ENCODE measurements at regions not wholly inside any gene's neighbourhood (a gene's known extent, or its start where the extent isn't known, plus 50 kb on each side); places are given as distances from the start of the nearest gene placed in this dataset.

- no peak for DNase-seq (ENCODE audit: low read depth)
These were observed 570.5 kb downstream of the TDRD15 start for GRCh38 chr2:21694079-21694878.

GRCh38 chr2:21696900-21697299 is 573.1 kb downstream of the TDRD15 start:
- DNase-seq (ENCODE audit: low read depth): no peak

DNA sequence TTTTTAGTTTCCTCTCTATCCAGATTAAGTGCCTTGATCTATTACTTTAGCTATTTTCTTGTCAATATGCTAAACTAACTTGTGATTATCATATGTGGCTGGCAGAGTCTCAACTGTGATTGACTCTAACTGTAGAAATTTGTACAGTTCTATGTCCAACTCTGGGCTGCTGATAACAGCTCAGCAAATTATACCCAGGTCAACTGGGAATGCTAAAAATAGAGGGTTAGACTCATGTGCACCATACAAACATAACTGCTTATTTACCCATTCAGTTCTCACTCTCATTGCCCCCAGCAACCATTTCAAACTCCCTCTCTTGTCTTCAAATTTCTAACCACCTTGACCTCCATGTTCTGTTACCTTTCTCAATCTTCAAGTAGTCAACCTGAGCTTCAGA is 576.9 kb downstream of the TDRD15 start:
- no peak for DNase-seq (ENCODE audit: low read depth)

- no peak for DNase-seq (ENCODE audit: low read depth)
These were observed 586.3 kb downstream of the TDRD15 start for GRCh38 chr2:21710031-21710430.

GRCh38 chr2:21710496-21710895 is 586.7 kb downstream of the TDRD15 start:
- DNase-seq (ENCODE audit: low read depth): no peak

GRCh38 chr2:21715887-21716286 is 592.1 kb downstream of the TDRD15 start:
- DNase-seq (ENCODE audit: low read depth): no peak

DNA sequence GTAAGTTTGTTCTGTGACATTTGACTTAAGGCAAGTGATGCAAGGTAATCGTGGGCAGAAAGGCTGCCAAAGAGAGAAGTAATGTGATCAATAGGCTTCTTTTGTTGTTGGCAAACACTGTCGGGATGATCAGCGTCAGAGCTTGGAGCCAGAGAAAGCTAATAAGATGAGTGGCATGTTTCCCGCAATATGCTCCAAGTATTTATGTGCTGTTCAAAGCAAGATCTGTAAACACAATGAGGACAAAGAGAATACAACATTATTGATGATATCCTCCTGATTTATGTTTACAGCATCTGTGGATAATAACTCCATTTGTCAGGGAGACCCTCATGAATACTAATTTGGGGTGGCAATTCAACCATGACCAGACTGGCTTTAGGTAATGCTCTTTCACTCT is 603.3 kb downstream of the TDRD15 start:
- no peak for DNase-seq (ENCODE audit: low read depth)

GRCh38 chr2:21728133-21728532 is 604.4 kb downstream of the TDRD15 start:
- DNase-seq (ENCODE audit: low read depth): no peak

DNA sequence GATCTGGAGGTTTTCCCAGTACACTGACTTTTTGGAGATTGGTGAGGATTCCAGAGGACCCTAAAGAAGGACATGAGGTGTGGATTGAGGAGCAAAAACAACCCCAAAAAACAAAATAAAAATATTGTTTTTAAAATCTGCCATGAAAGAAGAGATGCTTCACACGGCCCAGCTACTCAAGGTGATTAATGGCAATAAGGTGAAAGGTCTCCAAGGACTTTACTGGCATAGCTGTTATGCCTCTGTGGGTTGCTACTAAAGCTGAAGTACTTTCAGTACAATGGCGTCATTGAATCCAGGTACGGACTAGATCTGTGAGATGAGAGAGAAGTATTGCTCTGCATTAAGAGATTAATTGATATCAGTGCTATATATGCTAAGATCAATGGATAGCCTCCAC is 606.4 kb downstream of the TDRD15 start:
- no peak for DNase-seq (ENCODE audit: low read depth)

DNA sequence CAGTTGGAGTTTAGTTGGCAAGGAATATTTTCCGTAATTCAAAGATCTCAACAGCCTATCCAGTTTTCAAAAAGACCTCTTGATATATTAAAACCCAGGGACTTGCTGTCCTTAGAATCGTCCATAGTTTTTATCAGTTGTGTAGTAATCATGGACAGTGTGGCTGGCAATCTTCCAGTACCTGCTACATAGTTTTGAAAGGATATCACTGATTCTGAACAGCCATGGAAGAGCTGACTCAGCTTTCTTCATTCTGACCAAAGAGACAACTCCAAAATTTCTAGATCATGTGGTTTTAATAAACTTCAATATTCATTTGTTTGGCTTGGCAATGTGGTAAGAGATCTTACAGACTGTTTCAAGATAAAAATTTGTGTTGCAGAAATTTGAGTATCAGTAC is 616.7 kb downstream of the TDRD15 start:
- no peak for DNase-seq (ENCODE audit: low read depth)

DNA sequence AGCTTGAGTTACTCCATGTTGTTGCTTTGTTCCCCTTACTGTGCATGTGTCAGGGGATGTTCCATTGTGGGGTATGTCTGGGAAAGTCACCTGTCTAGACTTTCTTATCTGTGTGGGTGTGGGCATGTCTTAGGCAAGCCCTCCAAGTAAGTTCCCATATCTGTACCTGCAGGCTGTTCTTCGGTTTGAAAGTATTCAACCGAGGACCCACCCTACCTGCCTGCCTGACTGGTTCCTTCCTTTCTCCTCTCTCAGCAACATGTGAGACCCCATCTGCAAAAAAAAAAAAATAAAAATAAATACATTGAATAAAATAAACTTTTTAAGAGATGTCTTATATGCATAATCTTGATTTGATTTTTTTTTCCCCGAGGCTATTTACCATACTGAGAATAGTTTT is 622.7 kb downstream of the TDRD15 start:
- no peak for DNase-seq (ENCODE audit: low read depth)

- no peak for DNase-seq (ENCODE audit: low read depth)
These were observed 624.7 kb downstream of the TDRD15 start for GRCh38 chr2:21748501-21748900.

DNA sequence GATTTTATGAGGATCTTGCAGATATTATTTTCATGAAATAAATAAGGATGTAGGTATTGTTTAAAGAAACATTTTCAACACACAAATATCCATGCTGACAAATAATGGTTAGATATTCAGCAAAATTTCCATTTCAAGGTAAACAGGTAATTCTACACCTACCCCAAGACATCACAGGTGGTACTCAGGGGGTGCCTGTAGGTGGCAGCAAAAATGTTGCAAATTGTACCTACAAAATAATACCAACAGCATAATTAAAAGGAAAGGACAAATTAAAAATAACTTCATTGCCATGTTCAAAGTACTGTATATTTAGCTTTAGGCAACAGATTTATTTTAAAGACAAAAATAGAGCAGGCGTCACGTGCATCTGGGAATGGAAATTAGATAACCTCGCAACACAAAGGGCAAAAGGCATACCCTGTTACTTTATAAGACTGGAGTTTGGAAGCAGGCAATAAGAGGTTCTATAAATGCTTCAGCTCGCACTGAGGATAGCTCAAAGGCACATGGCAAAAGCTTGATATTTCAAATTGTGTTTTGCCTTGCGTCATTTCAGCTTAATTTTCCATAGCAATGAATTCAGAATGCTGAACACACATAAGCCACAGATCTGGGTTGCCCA is 630.5 kb downstream of the TDRD15 start:
- DNase-seq (ENCODE audit: low read depth): no peak

DNA sequence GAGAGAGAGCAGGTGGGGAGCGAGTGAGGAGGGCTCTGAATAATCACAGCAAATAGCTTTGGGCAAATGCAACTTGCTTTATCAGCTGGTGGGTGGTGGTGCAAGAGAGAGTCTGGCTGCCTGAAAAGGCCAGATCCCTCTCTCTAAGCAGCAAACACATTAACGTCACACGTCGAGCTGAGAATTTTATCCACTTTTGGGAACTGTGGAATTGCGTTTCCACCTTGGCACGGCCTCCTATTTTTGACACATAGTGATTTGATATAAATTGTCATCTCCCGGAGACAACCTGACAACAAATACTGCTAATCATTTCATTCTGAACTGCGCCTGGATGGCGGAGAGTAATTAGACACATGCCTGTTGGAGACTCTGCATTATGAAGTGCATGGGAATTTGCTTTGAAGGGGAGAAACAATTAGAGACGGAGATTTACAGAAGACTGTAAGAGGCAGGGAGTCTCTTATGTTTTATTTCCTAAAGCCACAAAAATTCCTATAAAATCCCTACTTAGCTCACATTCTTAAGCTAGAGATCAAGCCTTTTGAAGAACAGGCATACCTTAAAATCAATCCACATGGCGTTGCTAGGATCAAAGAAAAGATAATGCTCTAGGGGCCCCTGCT is 634.1 kb downstream of the TDRD15 start:
- DNase-seq (ENCODE audit: low read depth): no peak

DNA sequence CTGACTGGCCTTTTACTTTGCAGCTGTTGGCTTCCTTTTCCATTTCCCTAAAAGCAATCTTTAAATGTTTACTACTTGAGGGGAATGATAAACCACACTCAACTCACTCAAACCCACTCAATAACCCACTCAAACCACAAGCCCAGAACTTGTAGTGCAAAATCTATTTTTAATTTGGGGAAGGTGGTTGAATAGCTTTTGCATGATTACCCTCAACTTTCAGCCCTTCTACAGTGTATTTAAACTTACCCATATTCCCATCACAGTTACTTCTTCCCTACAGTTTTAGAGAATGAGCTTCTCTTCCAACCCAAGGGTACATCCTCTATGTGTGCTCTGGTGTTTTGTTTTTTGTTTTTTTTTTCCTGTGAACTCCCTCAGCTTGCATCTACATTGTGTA is 636.1 kb downstream of the TDRD15 start:
- no peak for DNase-seq (ENCODE audit: low read depth)

DNA sequence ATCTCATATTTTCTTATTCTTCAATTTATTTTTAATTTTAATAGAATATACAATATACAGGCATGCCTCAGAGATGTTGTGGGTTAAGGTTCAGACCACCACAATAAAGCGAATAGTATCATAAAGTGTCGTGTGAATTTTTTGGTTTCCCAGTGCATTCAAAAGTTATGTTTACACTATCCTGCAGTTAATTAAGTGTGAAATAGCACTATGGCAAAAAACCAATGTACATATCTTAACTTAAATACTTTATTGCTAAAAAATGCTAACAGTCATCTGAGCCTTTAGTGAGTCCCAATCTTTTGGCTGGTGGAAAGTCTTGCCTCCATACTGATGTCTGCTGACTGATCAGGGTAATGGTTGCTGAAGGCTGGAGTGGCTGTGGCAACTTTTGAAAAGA is 637.6 kb downstream of the TDRD15 start:
- no peak for DNase-seq (ENCODE audit: low read depth)

- no peak for DNase-seq (ENCODE audit: low read depth)
These were observed 639.7 kb downstream of the TDRD15 start for GRCh38 chr2:21763501-21763900.

GRCh38 chr2:21770787-21771186 is 647.0 kb downstream of the TDRD15 start:
- no peak for DNase-seq (ENCODE audit: low read depth)

- DNase-seq (ENCODE audit: low read depth): no peak
These were observed 648.9 kb downstream of the TDRD15 start for GRCh38 chr2:21772624-21773023.

GRCh38 chr2:21773168-21773567 is 649.4 kb downstream of the TDRD15 start:
- DNase-seq (ENCODE audit: low read depth): no peak

- DNase-seq (ENCODE audit: low read depth): no peak
These were observed 651.1 kb downstream of the TDRD15 start for GRCh38 chr2:21774691-21775368.

DNA sequence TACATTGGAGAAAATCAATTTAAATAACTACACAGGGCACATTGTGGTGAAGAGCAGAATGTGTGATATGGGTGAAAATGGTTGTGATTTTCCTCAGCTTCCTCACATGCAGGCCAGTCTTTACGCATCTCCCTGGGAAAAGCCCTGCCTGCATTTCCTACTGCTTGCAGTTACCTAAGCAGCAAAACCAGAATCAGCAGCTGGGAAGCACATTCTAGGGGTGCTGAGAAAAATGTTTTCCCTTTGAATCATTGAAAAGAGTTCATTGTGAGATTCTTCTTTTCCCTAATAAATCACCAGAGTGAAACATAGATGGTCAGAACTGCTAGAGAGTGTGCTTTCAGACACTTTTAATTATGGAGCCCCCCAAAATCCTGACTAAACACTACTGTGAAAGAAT is 656.0 kb downstream of the TDRD15 start:
- DNase-seq (ENCODE audit: low read depth): no peak

DNA sequence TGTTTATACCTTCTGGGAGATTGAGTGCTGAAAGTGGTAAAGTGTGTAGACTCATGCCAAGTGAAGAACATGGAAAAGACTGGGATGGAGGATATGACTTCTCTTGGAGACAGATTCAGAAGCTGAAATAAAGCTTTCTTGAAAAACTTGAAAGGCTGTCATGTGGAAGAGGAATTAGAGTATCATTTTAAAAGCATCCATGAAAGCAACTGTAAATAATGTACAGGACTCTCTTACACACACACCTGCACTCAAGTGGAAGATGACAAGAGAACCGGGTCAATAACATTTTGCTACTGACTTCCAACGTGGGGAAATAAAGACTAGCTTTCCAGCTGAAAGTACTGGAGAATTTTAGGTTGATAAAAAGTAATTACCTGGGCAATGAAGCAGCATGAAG is 658.2 kb downstream of the TDRD15 start:
- DNase-seq (ENCODE audit: low read depth): no peak

Data from stimulated activated CD8-positive, alpha-beta memory T cell treated with anti-CD3 and anti-CD28 coated beads, Interleukin-15, amount 100 ng/mL, for 24 hours (primary cell).